ENCODE measurements at regions not wholly inside any gene's neighbourhood (a gene's known extent, or its start where the extent isn't known, plus 50 kb on each side); places are given as distances from the start of the nearest gene placed in this dataset.

GRCh38 chr14:97349463-97349862 lies 552.3 kb downstream of the VRK1 start:
- Histone ChIP-seq H3K9me3 (ENCODE audit: control insufficient read depth, insufficient read depth, low read depth, low read length) (no peaks in the 10 kb centered on the region), H3K27ac (ENCODE audit: extremely low read depth, low read depth, low read length) (no peak overlapping the region), H3K4me1 (ENCODE audit: control insufficient read depth, insufficient read depth, low read length) (no peaks in the 10 kb centered on the region), H3K4me3 (ENCODE audit: low read depth, low read length) (no peak overlapping the region), H3K36me3 (ENCODE audit: control insufficient read depth in 2 of 2, insufficient read depth in 1 of 2, low read length in 2 of 2) (no peaks in the 10 kb centered on the region)
- ChIA-PET CTCF (no interaction called here), POLR2A (no interaction called here)
- no peak for TF ChIP-seq KLF7 (tag by site-specific recombination; IDR thresholded peaks at IDR 0.05; ENCODE audit: borderline replicate concordance)
- no peak for TF ChIP-seq TRIM28 (IDR thresholded peaks at IDR 0.05; ENCODE audit: borderline replicate concordance, low read length)
- no peak for TF ChIP-seq ZNF350 (tag by site-specific recombination; IDR thresholded peaks at IDR 0.05)
- TF ChIP-seq MEIS1 (CRISPR knock-in tag; IDR thresholded peaks at IDR 0.05; ENCODE audit: borderline replicate concordance) = no peak
- TF ChIP-seq IKZF3 (tag by site-specific recombination; IDR thresholded peaks at IDR 0.05) = no peak
- no peak for TF ChIP-seq ZNF133 (tag by site-specific recombination; IDR thresholded peaks at IDR 0.05)

- Histone ChIP-seq H3K36me3 (ENCODE audit: control insufficient read depth in 2 of 2, insufficient read depth in 1 of 2, low read length in 2 of 2) (no peaks in the 10 kb centered on the region), H3K4me1 (ENCODE audit: control insufficient read depth, insufficient read depth, low read length) (no peaks in the 10 kb centered on the region), H3K9me3 (ENCODE audit: control insufficient read depth, insufficient read depth, low read depth, low read length) (no peaks in the 10 kb centered on the region), H3K27ac (ENCODE audit: extremely low read depth, low read depth, low read length) (no peak overlapping the region), H3K4me3 (ENCODE audit: low read depth, low read length) (no peak overlapping the region)
- TF ChIP-seq SCRT1 (tag by site-specific recombination; IDR thresholded peaks at IDR 0.05; ENCODE audit: borderline replicate concordance) = no peak
- no peak for TF ChIP-seq PATZ1 (tag by site-specific recombination; IDR thresholded peaks at IDR 0.05)
- peak; percentile 79; the same call in 1 of the 2 replicates for TF ChIP-seq ZNF449 (tag by site-specific recombination; IDR thresholded peaks at IDR 0.05)
- TF ChIP-seq ZNF362 (tag by site-specific recombination; IDR thresholded peaks at IDR 0.05) = no peak
- no peak for TF ChIP-seq ZNF76 (tag by site-specific recombination; IDR thresholded peaks at IDR 0.05; ENCODE audit: borderline replicate concordance, low read depth)
- no peak for TF ChIP-seq BCL6B (tag by site-specific recombination; IDR thresholded peaks at IDR 0.05)
- TF ChIP-seq ZBTB10 (tag by site-specific recombination; IDR thresholded peaks at IDR 0.05) = no peak
- ChIA-PET POLR2A (no interaction called here), CTCF (no interaction called here)
These were observed 552.8 kb downstream of the VRK1 start for GRCh38 chr14:97349946-97350345.

GRCh38 chr14:97350415-97350814 lies 553.2 kb downstream of the VRK1 start:
- ChIA-PET CTCF (no interaction called here), POLR2A (no interaction called here)
- Histone ChIP-seq H3K36me3 (ENCODE audit: control insufficient read depth in 2 of 2, insufficient read depth in 1 of 2, low read length in 2 of 2) (no peaks in the 10 kb centered on the region), H3K4me3 (ENCODE audit: low read depth, low read length) (no peak overlapping the region), H3K4me1 (ENCODE audit: control insufficient read depth, insufficient read depth, low read length) (no peaks in the 10 kb centered on the region), H3K27ac (ENCODE audit: extremely low read depth, low read depth, low read length) (no peak overlapping the region), H3K9me3 (ENCODE audit: control insufficient read depth, insufficient read depth, low read depth, low read length) (no peaks in the 10 kb centered on the region)
- no peak for TF ChIP-seq ZNF311 (tag by site-specific recombination; IDR thresholded peaks at IDR 0.05; ENCODE audit: borderline replicate concordance)
- no peak for TF ChIP-seq ZNF140 (tag by site-specific recombination; IDR thresholded peaks at IDR 0.05)
- TF ChIP-seq ZNF121 (tag by site-specific recombination; IDR thresholded peaks at IDR 0.05) = no peak
- no peak for TF ChIP-seq ZNF629 (tag by site-specific recombination; IDR thresholded peaks at IDR 0.05)
- TF ChIP-seq ZNF16 (tag by site-specific recombination; IDR thresholded peaks at IDR 0.05; ENCODE audit: low read depth) = no peak
- TF ChIP-seq ZNF335 (tag by site-specific recombination; conservative IDR thresholded peaks at IDR 0.05) = no peak
- TF ChIP-seq ZBTB1 (tag by site-specific recombination; IDR thresholded peaks at IDR 0.05) = no peak
- no peak for TF ChIP-seq ZBTB48 (tag by site-specific recombination; IDR thresholded peaks at IDR 0.05)
